ENCODE measurements at regions not wholly inside any gene's neighbourhood (a gene's known extent, or its start where the extent isn't known, plus 50 kb on each side); places are given as distances from the start of the nearest gene placed in this dataset.
A peak's percentile ranks its signal among the peaks of the same experiment; 100 is the strongest.
"Not testable (repeated sequence)": the region's sequence is repeated elsewhere in the genome, so short reads cannot be mapped to it uniquely, and the experiment has no call there.

DNA sequence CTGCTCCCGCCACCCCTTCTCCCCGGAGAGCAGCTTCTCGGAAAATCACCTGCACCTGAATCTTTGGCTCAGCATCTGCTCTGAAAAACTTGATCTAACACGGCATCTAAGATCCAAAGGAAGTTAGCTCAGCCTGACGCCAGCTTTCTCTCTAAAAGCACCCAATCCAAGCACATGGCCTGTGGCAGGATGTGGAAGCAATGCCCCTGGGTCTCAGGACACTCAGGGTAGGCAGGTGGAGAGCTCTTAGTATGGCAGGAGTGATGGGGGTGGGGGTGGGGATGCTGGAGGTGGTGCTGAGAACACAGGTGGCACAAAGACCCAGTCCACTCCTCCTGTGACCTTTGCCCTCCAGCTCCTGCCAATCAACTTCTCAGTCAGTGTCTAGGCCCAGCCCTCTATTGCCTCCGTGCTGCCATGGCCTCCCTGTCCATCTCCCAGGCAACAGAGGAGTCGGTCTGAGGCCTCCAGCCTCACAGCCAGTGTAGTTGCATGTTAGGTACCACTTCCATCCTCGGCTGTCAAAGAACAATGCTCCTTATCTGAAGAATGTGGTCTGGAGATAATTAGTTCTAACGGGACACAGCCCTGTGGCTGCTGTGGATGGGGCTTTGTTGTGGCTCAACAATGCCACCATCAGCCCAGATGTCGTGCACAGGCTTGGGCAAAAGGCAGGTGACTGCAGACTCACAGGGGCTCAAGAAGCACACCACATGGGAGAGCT lies 180.0 kb upstream of the C14orf180 start:
- no peak for ATAC-seq (ENCODE audit: low FRiP score)
- no peak for DNase-seq (ENCODE audit: low spot score)
- no peak for TF ChIP-seq CTCF (IDR thresholded peaks at IDR 0.05)

DNA sequence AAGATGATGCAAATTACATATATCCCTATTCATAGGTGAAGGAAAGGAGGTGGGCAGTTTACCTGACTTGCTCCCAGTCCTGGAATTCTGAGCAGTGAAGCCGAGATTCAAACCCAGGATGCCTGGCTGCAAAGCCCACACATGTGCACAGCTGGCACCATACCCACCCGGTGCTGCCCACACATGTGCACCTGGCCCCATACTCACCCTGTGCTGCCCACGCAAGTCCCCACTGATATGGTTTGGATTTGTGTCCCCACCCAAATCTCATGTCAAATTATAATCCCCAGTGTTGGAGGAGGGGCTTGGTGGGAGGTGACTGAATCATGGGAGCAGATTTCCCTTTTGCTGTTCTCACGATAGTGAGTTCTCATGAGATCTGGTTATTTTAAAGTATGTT lies 179.2 kb upstream of the C14orf180 start:
- no peak for TF ChIP-seq CTCF (IDR thresholded peaks at IDR 0.05)
- no peak for ATAC-seq (ENCODE audit: low FRiP score)
- no peak for DNase-seq (ENCODE audit: low spot score)

GRCh38 chr14:104401785-104402184 lies 177.8 kb upstream of the C14orf180 start:
- TF ChIP-seq CTCF (IDR thresholded peaks at IDR 0.05), result no peak
- DNase-seq (ENCODE audit: low spot score) (no peak), ATAC-seq (ENCODE audit: low FRiP score) (no peak)

GRCh38 chr14:104402303-104402702 lies 177.3 kb upstream of the C14orf180 start:
- not testable (repeated sequence) for ATAC-seq (ENCODE audit: low FRiP score); DNase-seq (ENCODE audit: low spot score)

- DNase-seq (ENCODE audit: low spot score), result peak; percentile 16
- ATAC-seq (ENCODE audit: low FRiP score), result no peak
- TF ChIP-seq CTCF (IDR thresholded peaks at IDR 0.05), result no peak
Observed at GRCh38 chr14:104403421-104404220, 175.9 kb upstream of the C14orf180 start.

DNA sequence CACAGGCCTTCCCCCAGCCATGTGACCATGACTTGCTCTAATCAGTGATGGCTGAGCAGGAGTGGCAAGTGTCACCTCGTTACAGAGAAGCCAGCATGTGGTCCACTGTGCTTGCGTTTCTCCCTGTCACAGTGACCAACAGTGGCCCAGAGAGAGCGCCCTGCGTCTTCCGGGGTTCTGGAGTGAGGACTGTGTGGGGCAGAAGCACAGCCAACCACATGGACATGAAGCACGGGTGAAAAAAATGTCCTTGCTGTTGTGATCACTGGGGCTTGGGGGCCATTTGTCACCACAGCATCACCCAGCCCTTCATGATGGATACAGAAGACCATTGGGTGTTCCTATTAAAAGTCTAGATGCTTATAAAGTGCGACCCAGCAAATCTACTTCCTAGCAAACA lies 174.6 kb upstream of the C14orf180 start:
- TF ChIP-seq CTCF (IDR thresholded peaks at IDR 0.05), result no peak
- DNase-seq (ENCODE audit: low spot score) (peak; percentile 20), ATAC-seq (ENCODE audit: low FRiP score) (no peak)

DNA sequence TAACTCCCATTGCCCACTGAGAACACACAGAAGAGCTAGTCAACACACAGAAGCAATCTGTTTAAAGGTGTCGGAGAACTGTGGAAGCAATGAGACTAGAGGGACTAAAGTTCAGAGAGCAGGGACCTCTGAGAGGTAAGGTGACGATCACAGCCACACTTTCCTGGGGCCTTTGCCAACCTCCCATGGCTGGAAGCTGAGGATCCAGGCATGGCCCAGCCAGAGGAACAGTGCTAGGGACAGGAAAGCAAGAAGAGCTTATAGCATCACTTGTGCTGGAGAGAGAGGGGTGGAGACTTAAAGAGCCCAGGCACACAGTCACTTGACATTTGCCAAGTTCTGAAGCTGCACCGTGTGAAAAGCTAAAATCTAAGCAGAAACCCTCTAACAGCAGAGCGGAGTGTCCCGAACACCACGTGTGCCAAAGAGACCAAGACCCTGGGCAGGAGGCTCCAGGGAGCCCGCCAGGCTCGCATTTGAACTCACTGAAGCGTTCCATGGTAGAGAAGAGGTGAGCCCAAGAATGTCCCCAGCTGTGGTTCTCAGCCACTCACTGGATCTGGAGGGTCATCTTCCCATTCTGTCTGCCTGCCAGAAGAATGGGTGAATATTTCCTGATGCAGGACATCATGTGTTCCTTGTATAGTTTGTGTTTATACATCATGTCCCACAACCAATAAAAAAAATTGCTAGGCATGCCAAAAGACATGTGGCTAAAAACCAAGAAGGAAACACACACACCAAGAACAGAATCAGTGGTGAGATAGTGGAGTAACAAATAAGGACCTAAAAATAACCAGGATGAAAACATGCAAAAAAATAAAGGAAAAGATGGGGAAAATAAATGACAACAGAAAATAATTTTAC lies 174.0 kb upstream of the C14orf180 start:
- no peak for DNase-seq (ENCODE audit: low spot score)
- TF ChIP-seq CTCF (IDR thresholded peaks at IDR 0.05), result no peak
- ATAC-seq (ENCODE audit: low FRiP score), result no peak
